HUES64 (cell line): ENCODE measurements at regions not wholly inside any gene's neighbourhood (a gene's known extent, or its start where the extent isn't known, plus 50 kb on each side); places are given as distances from the start of the nearest gene placed in this dataset.
"Not testable (repeated sequence)": the region's sequence is repeated elsewhere in the genome, so short reads cannot be mapped to it uniquely, and the experiment has no call there.

Experiments
- H3K27ac ChIP-seq: 2 replicates; pipeline ENCODE4 v1.7.0; 2013; ENCODE audit warnings: low read depth, low read length, inconsistent platforms
- H3K27me3 ChIP-seq: 2 replicates; pipeline ENCODE4 v1.6.1; 2013; ENCODE audit warnings: mild to moderate bottlenecking, low read length; ENCODE audit not compliant: insufficient read depth
- H3K36me3 ChIP-seq: 2 replicates; pipeline ENCODE4 v1.6.1; 2013; ENCODE audit warnings: mild to moderate bottlenecking, low read length; ENCODE audit not compliant: insufficient read depth
- H3K4me1 ChIP-seq: 2 replicates; pipeline ENCODE4 v1.6.1; 2013; ENCODE audit warnings: mild to moderate bottlenecking, low read length, moderate library complexity; ENCODE audit not compliant: insufficient read depth
- H3K4me3 ChIP-seq: 2 replicates; pipeline ENCODE4 v1.5.1; 2013; ENCODE audit warnings: mild to moderate bottlenecking, low read length, moderate library complexity
- H3K9ac ChIP-seq: 2 replicates; pipeline ENCODE4 v1.6.1; 2013; ENCODE audit warnings: mild to moderate bottlenecking, low read depth, low read length
- H3K9me3 ChIP-seq: 2 replicates; pipeline ENCODE4 v1.6.1; 2013; ENCODE audit warnings: low read depth, low read length; ENCODE audit not compliant: insufficient read depth
- WGBS: fragments of 150-250, 120-280 bp; methylation state at CpG from one replicate; pipeline ENCODE4 v1.1.7; 2013; ENCODE audit warnings: missing lambda C conversion rate; 5-methylcytosine and 5-hydroxymethylcytosine counted together

GRCh38 chr20:57770401-57770800 is 60.6 kb upstream of the PMEPA1 start:
- H3K27me3 ChIP-seq, H3K36me3 ChIP-seq, H3K9me3 ChIP-seq, H3K27ac ChIP-seq, H3K9ac ChIP-seq, H3K4me3 ChIP-seq: not testable (repeated sequence)
- 92% methylated on average over 8 of the region's 8 CpGs for WGBS
- H3K4me1 ChIP-seq = peaks cover 12% of the 10 kb centered on the region; the same call in 1 of the 2 replicates

- Histone ChIP-seq H3K9me3 (peaks cover 3% of the 10 kb centered on the region; the same call in 1 of the 2 replicates), H3K4me1 (peaks cover 12% of the 10 kb centered on the region; the same call in 1 of the 2 replicates), H3K36me3 (no peaks in the 10 kb centered on the region), H3K27ac (no peak overlapping the region), H3K27me3 (no peaks in the 10 kb centered on the region), H3K4me3 (no peak overlapping the region), H3K9ac (no peak overlapping the region)
- 74% methylated on average over 5 of the region's 5 CpGs for WGBS
These were observed 59.9 kb upstream of the PMEPA1 start for GRCh38 chr20:57769756-57770155.

GRCh38 chr20:57768519-57768918 is 58.7 kb upstream of the PMEPA1 start:
- WGBS = no CpG with 5 or more reads among the region's 1 CpG
- no peak overlapping the region for H3K27ac ChIP-seq

GRCh38 chr20:57767441-57767840 is 57.6 kb upstream of the PMEPA1 start:
- Histone ChIP-seq H3K4me3 (no peak overlapping the region), H3K27ac (no peak overlapping the region), H3K36me3 (no peaks in the 10 kb centered on the region), H3K27me3 (no peaks in the 10 kb centered on the region), H3K9ac (no peak overlapping the region), H3K4me1 (peaks cover 7% of the 10 kb centered on the region; the same call in 1 of the 2 replicates), H3K9me3 (peaks cover 5% of the 10 kb centered on the region; the same call in 1 of the 2 replicates)

More at GRCh38 chr20:57768519-57768918, 58.7 kb upstream of the PMEPA1 start:
- Histone ChIP-seq H3K4me3 (no peak overlapping the region), H3K9me3 (peaks cover 5% of the 10 kb centered on the region; the same call in 1 of the 2 replicates), H3K9ac (no peak overlapping the region), H3K36me3 (no peaks in the 10 kb centered on the region), H3K4me1 (peaks cover 12% of the 10 kb centered on the region; the same call in 1 of the 2 replicates), H3K27me3 (no peaks in the 10 kb centered on the region)

GRCh38 chr20:57763235-57763595 is 53.4 kb upstream of the PMEPA1 start:
- no peaks in the 10 kb centered on the region for H3K27me3 ChIP-seq
- no peak overlapping the region for H3K4me3 ChIP-seq
- WGBS = 87% methylated on average over 3 of the region's 4 CpGs
- H3K9ac ChIP-seq = no peak overlapping the region
- H3K27ac ChIP-seq = no peak overlapping the region
- H3K4me1 ChIP-seq = 0 out of 2 replicates have a peak, but pooled peaks cover 4% of the 10 kb centered on the region
- peaks cover 5% of the 10 kb centered on the region; the same call in 1 of the 2 replicates for H3K9me3 ChIP-seq
- H3K36me3 ChIP-seq = no peaks in the 10 kb centered on the region

- Histone ChIP-seq H3K36me3 (no peaks in the 10 kb centered on the region), H3K9ac (no peak overlapping the region), H3K27ac (no peak overlapping the region), H3K9me3 (peaks cover 5% of the 10 kb centered on the region; the same call in 1 of the 2 replicates), H3K4me1 (no peaks in the 10 kb centered on the region), H3K4me3 (no peak overlapping the region), H3K27me3 (no peaks in the 10 kb centered on the region)
- WGBS = 92% methylated on average over 8 of the region's 8 CpGs
These were observed 52.9 kb upstream of the PMEPA1 start for GRCh38 chr20:57762531-57763234.

GRCh38 chr20:57761413-57761734 is 51.6 kb upstream of the PMEPA1 start:
- H3K36me3 ChIP-seq = no peaks in the 10 kb centered on the region
- no peak overlapping the region for H3K27ac ChIP-seq
- peaks cover 5% of the 10 kb centered on the region; the same call in 1 of the 2 replicates for H3K9me3 ChIP-seq
- no peak overlapping the region for H3K9ac ChIP-seq
- WGBS = 84% methylated on average over 2 of the region's 3 CpGs
- H3K4me3 ChIP-seq = no peak overlapping the region
- H3K4me1 ChIP-seq = no peaks in the 10 kb centered on the region
- no peaks in the 10 kb centered on the region for H3K27me3 ChIP-seq

- Histone ChIP-seq H3K27ac (no peak overlapping the region), H3K9me3 (peaks cover 5% of the 10 kb centered on the region; the same call in 1 of the 2 replicates)
- 93% methylated on average over 4 of the region's 4 CpGs for WGBS
These were observed 51.0 kb upstream of the PMEPA1 start for GRCh38 chr20:57760698-57761412.

GRCh38 chr20:57759724-57760123 is 49.9 kb upstream of the PMEPA1 start:
- no peaks in the 10 kb centered on the region for H3K27me3 ChIP-seq
- H3K36me3 ChIP-seq = no peaks in the 10 kb centered on the region
- no peak overlapping the region for H3K9ac ChIP-seq
- no peak overlapping the region for H3K27ac ChIP-seq
- H3K4me1 ChIP-seq = no peaks in the 10 kb centered on the region
- 90% methylated on average over 4 of the region's 4 CpGs for WGBS
- no peak overlapping the region for H3K4me3 ChIP-seq
- H3K9me3 ChIP-seq = peaks cover 2% of the 10 kb centered on the region; the same call in 1 of the 2 replicates

More at GRCh38 chr20:57760698-57761412, 51.0 kb upstream of the PMEPA1 start:
- no peaks in the 10 kb centered on the region for H3K4me1 ChIP-seq
- no peak overlapping the region for H3K9ac ChIP-seq
- no peaks in the 10 kb centered on the region for H3K27me3 ChIP-seq
- H3K36me3 ChIP-seq = no peaks in the 10 kb centered on the region
- H3K4me3 ChIP-seq = no peak overlapping the region
